GM12878 (cell line): ENCODE measurements at regions not wholly inside any gene's neighbourhood (a gene's known extent, or its start where the extent isn't known, plus 50 kb on each side); places are given as distances from the start of the nearest gene placed in this dataset.

Source experiments
- BACH1 ChIP-seq: fragments of 450-650 bp; IDR thresholded peaks from 2 replicates; pipeline ENCODE4 v1.6.1; 2017; ENCODE audit warnings: mild to moderate bottlenecking, borderline replicate concordance
- CHD2 ChIP-seq: IDR thresholded peaks from 2 replicates; pipeline ENCODE4 v1.6.1; 2011; ENCODE audit warnings: low read depth, low read length, improper control_type of control experiment, borderline replicate concordance
- EP300 ChIP-seq, 2 experiments: fragments of 150-350 bp in 1 of 2; IDR thresholded peaks; 2 replicates each; pipeline ENCODE4 v1.6.1; 2011 to 2012; ENCODE audit warnings: low read depth in 2 of 2, low read length in 2 of 2, borderline replicate concordance in 1 of 2, improper control_type of control experiment in 1 of 2, inconsistent platforms in 1 of 2; ENCODE audit not compliant: control insufficient read depth in 1 of 2
- ESRRA ChIP-seq: IDR thresholded peaks from 2 replicates; pipeline ENCODE4 v1.6.1; 2012; ENCODE audit warnings: mild to moderate bottlenecking, low read length, improper control_type of control experiment
- IKZF1 ChIP-seq: fragments of 450-650 bp; conservative IDR thresholded peaks from 2 replicates; pipeline ENCODE4 v1.6.1; 2017; ENCODE audit warnings: antibody characterized with exemption, mild to moderate bottlenecking
- JUND ChIP-seq: IDR thresholded peaks from 2 replicates; pipeline ENCODE4 v1.6.1; 2012; ENCODE audit warnings: low read depth, mild to moderate bottlenecking, low read length, improper control_type of control experiment, moderate library complexity
- MEF2B ChIP-seq: fragments of 450-650 bp; IDR thresholded peaks from 2 replicates; pipeline ENCODE4 v1.6.1; 2018; ENCODE audit warnings: mild to moderate bottlenecking, moderate library complexity; ENCODE audit not compliant: partially characterized antibody, poor library complexity, severe bottlenecking
- MXI1 ChIP-seq: fragments of 150-350 bp; IDR thresholded peaks from 2 replicates; pipeline ENCODE4 v1.6.1; 2011; ENCODE audit warnings: low read depth, mild to moderate bottlenecking, inconsistent platforms, low read length, improper control_type of control experiment
- MYC ChIP-seq: IDR thresholded peaks from 2 replicates; pipeline ENCODE4 v1.6.1; 2011; ENCODE audit warnings: mild to moderate bottlenecking, low read length, moderate library complexity, inconsistent platforms; ENCODE audit not compliant: insufficient read depth, insufficient replicate concordance, insufficient read length, severe bottlenecking
- RAD51 ChIP-seq: fragments of 450-650 bp; IDR thresholded peaks from 2 replicates; pipeline ENCODE4 v1.6.1; 2016; ENCODE audit warnings: moderate library complexity, mild to moderate bottlenecking, inconsistent platforms
- RB1 ChIP-seq: fragments of 450-650 bp; formaldehyde crosslinking; IDR thresholded peaks from 2 replicates; pipeline ENCODE4 v1.6.1; 2017; ENCODE audit warnings: mild to moderate bottlenecking, borderline replicate concordance
- RFX5 ChIP-seq: IDR thresholded peaks from 2 replicates; pipeline ENCODE4 v1.6.1; 2011; ENCODE audit warnings: low read depth, low read length, improper control_type of control experiment
- RUNX3 ChIP-seq: IDR thresholded peaks from 2 replicates; pipeline ENCODE4 v1.6.1; 2012; ENCODE audit warnings: low read length, inconsistent platforms
- SIX5 ChIP-seq: IDR thresholded peaks from 2 replicates; pipeline ENCODE4 v1.6.1; 2011; ENCODE audit warnings: mild to moderate bottlenecking, low read depth, low read length, moderate library complexity; ENCODE audit not compliant: severe bottlenecking
- SREBF2 ChIP-seq: IDR thresholded peaks from 2 replicates; pipeline ENCODE4 v1.6.1; 2012; ENCODE audit warnings: mild to moderate bottlenecking, low read length
- SRF ChIP-seq, 2 experiments: IDR thresholded peaks; 2 replicates each; pipeline ENCODE4 v1.6.1; 2011; ENCODE audit warnings: low read depth in 2 of 2, low read length in 2 of 2, mild to moderate bottlenecking in 1 of 2, moderate library complexity in 1 of 2
- STAT1 ChIP-seq: fragments of 450-650 bp; conservative IDR thresholded peaks from 2 replicates; pipeline ENCODE4 v1.6.1; 2014; ENCODE audit warnings: antibody characterized with exemption, mild to moderate bottlenecking
- TCF7 ChIP-seq: IDR thresholded peaks from 2 replicates; pipeline ENCODE4 v1.6.1; 2014; ENCODE audit warnings: antibody characterized with exemption, borderline replicate concordance
- ZNF274 ChIP-seq: IDR thresholded peaks from one replicate; pipeline ENCODE4 v1.8.0; 2011; ENCODE audit not compliant: insufficient read length, insufficient read depth
- ZSCAN29 ChIP-seq: fragments of 450-650 bp; IDR thresholded peaks from 2 replicates; pipeline ENCODE4 v1.6.1; 2017; ENCODE audit warnings: mild to moderate bottlenecking, moderate library complexity
- TF ChIP-seq, protein P1 (sequence below): fragments of 450-650 bp; formaldehyde crosslinking; IDR thresholded peaks from 2 replicates; pipeline ENCODE4 v1.5.0; 2022; ENCODE audit warnings: mild to moderate bottlenecking, missing genetic modification characterization
- TF ChIP-seq, protein P2 (sequence below): fragments of 450-650 bp; IDR thresholded peaks from 2 replicates; pipeline ENCODE4 v1.6.1; 2018; ENCODE audit warnings: borderline replicate concordance, mild to moderate bottlenecking; ENCODE audit not compliant: partially characterized antibody
- TF ChIP-seq, protein P3 (sequence below): fragments of 450-650 bp; formaldehyde crosslinking; IDR thresholded peaks from 2 replicates; pipeline ENCODE4 v1.4.0; 2022; ENCODE audit warnings: mild to moderate bottlenecking, moderate library complexity

DNA sequence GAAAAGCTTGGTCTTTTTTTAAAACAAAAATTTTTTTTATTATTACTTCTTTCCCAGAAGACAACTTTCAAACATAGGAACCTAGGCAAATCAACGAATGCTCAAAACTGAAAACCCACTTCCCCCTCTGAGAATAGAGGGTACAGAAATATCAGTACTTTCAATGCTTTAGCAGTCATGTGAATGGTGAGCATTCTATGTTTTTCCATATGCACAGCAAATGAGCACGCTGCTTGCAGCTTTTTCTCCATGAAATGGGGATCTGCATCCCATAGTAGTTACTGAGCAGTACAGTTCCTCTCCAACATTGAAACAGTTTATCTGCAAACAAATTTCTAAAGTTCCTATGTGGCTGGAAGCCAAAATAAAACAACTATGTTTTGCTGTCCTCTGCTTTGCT, 108.4 kb upstream of the BMP2K start (continued):
- TF ChIP-seq RUNX3 (peak; percentile 66), SRF (IDR thresholded peaks at IDR 0.05; ENCODE audit: low read depth in 2 of 2, low read length in 2 of 2) (no peak), MYC (no peak), SIX5 (no peak), RB1 (no peak), BACH1 (no peak), RAD51 (0 out of 2 replicates have a peak, but pooled peaks have one; percentile 13), JUND (no peak), MXI1 (no peak), CHD2 (no peak), ESRRA (no peak), ZSCAN29 (no peak), EP300 (IDR thresholded peaks at IDR 0.05; ENCODE audit: borderline replicate concordance in 1 of 2, control insufficient read depth in 1 of 2, low read depth in 2 of 2, low read length in 2 of 2) (0 out of 4 replicates have a peak, but pooled peaks have one; percentile 28 to 37), STAT1 (no peak), TCF7 (no peak), ZNF274 (no peak), MEF2B (no peak), SREBF2 (no peak), RFX5 (no peak), IKZF1 (peak; percentile 40; the same call in 1 of the 2 replicates)
- TF ChIP-seq, protein P1, sequence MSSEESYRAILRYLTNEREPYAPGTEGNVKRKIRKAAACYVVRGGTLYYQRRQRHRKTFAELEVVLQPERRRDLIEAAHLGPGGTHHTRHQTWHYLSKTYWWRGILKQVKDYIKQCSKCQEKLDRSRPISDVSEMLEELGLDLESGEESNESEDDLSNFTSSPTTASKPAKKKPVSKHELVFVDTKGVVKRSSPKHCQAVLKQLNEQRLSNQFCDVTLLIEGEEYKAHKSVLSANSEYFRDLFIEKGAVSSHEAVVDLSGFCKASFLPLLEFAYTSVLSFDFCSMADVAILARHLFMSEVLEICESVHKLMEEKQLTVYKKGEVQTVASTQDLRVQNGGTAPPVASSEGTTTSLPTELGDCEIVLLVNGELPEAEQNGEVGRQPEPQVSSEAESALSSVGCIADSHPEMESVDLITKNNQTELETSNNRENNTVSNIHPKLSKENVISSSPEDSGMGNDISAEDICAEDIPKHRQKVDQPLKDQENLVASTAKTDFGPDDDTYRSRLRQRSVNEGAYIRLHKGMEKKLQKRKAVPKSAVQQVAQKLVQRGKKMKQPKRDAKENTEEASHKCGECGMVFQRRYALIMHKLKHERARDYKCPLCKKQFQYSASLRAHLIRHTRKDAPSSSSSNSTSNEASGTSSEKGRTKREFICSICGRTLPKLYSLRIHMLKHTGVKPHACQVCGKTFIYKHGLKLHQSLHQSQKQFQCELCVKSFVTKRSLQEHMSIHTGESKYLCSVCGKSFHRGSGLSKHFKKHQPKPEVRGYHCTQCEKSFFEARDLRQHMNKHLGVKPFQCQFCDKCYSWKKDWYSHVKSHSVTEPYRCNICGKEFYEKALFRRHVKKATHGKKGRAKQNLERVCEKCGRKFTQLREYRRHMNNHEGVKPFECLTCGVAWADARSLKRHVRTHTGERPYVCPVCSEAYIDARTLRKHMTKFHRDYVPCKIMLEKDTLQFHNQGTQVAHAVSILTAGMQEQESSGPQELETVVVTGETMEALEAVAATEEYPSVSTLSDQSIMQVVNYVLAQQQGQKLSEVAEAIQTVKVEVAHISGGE: no peak
- TF ChIP-seq, protein P2, sequence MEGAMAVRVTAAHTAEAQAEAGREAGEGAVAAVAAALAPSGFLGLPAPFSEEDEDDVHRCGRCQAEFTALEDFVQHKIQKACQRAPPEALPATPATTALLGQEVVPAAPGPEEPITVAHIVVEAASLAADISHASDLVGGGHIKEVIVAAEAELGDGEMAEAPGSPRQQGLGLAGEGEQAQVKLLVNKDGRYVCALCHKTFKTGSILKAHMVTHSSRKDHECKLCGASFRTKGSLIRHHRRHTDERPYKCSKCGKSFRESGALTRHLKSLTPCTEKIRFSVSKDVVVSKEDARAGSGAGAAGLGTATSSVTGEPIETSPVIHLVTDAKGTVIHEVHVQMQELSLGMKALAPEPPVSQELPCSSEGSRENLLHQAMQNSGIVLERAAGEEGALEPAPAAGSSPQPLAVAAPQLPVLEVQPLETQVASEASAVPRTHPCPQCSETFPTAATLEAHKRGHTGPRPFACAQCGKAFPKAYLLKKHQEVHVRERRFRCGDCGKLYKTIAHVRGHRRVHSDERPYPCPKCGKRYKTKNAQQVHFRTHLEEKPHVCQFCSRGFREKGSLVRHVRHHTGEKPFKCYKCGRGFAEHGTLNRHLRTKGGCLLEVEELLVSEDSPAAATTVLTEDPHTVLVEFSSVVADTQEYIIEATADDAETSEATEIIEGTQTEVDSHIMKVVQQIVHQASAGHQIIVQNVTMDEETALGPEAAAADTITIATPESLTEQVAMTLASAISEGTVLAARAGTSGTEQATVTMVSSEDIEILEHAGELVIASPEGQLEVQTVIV: no peak
- TF ChIP-seq, protein P3, sequence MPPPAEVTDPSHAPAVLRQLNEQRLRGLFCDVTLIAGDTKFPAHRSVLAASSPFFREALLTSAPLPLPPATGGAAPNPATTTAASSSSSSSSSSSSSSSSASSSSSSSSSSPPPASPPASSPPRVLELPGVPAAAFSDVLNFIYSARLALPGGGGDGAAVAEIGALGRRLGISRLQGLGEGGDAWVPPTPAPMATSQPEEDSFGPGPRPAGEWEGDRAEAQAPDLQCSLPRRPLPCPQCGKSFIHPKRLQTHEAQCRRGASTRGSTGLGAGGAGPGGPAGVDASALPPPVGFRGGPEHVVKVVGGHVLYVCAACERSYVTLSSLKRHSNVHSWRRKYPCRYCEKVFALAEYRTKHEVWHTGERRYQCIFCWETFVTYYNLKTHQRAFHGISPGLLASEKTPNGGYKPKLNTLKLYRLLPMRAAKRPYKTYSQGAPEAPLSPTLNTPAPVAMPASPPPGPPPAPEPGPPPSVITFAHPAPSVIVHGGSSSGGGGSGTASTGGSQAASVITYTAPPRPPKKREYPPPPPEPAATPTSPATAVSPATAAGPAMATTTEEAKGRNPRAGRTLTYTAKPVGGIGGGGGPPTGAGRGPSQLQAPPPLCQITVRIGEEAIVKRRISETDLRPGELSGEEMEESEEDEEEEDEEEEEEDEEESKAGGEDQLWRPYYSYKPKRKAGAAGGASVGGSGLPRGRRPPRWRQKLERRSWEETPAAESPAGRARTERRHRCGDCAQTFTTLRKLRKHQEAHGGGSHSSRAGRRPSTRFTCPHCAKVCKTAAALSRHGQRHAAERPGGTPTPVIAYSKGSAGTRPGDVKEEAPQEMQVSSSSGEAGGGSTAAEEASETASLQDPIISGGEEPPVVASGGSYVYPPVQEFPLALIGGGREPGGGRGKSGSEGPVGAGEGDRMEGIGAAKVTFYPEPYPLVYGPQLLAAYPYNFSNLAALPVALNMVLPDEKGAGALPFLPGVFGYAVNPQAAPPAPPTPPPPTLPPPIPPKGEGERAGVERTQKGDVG: no peak
